ENCODE measurements at regions not wholly inside any gene's neighbourhood (a gene's known extent, or its start where the extent isn't known, plus 50 kb on each side); places are given as distances from the start of the nearest gene placed in this dataset.

DNA sequence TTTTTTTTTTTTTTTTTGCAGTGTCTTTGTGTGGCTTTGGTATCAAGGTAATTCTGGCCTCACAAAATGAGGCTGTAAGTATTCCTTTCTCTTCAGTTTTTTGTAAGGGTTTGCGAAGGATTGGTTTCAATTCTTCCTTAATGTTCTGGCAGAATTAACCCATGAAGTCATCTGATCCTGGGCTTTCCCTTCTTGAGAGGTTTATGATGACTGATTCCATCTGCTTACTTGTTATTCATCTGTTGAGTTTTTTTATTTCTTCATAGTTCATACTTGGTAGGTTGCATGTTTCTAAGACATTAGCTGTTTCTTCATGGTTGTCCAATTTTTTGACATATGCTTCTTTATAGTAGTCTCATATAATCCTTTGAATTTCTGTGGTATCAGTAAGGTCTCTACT, 181.4 kb upstream of the PDE5A start:
- Histone ChIP-seq H3K9ac (ENCODE audit: low read depth in 1 of 2, low read length in 2 of 2) (no peak overlapping the region), H3K27ac (ENCODE audit: low read depth in 1 of 2, low read length in 2 of 2) (no peak overlapping the region), H3K27me3 (ENCODE audit: control insufficient read depth in 4 of 4, insufficient read depth in 4 of 4, low read length in 3 of 4) (peaks cover 0 to 9% (median 0%) of the 10 kb centered on the region in 4 donors), H3K9me3 (ENCODE audit: control insufficient read depth in 4 of 4, low read length in 3 of 4) (peaks cover 0 to 2% (median 0%) of the 10 kb centered on the region in 4 donors), H3K36me3 (ENCODE audit: control insufficient read depth in 4 of 4, insufficient read depth in 3 of 4, low read depth in 1 of 4, low read length in 3 of 4) (no peaks in the 10 kb centered on the region), H3K4me3 (ENCODE audit: low read depth in 1 of 3, low read length in 3 of 3) (no peak overlapping the region), H3K4me1 (ENCODE audit: control insufficient read depth in 4 of 4, insufficient read depth in 4 of 4, low read length in 3 of 4) (no peaks in the 10 kb centered on the region)
- 89% methylated on average over 1 of the region's 1 CpG for WGBS
- TF ChIP-seq, protein P1, sequence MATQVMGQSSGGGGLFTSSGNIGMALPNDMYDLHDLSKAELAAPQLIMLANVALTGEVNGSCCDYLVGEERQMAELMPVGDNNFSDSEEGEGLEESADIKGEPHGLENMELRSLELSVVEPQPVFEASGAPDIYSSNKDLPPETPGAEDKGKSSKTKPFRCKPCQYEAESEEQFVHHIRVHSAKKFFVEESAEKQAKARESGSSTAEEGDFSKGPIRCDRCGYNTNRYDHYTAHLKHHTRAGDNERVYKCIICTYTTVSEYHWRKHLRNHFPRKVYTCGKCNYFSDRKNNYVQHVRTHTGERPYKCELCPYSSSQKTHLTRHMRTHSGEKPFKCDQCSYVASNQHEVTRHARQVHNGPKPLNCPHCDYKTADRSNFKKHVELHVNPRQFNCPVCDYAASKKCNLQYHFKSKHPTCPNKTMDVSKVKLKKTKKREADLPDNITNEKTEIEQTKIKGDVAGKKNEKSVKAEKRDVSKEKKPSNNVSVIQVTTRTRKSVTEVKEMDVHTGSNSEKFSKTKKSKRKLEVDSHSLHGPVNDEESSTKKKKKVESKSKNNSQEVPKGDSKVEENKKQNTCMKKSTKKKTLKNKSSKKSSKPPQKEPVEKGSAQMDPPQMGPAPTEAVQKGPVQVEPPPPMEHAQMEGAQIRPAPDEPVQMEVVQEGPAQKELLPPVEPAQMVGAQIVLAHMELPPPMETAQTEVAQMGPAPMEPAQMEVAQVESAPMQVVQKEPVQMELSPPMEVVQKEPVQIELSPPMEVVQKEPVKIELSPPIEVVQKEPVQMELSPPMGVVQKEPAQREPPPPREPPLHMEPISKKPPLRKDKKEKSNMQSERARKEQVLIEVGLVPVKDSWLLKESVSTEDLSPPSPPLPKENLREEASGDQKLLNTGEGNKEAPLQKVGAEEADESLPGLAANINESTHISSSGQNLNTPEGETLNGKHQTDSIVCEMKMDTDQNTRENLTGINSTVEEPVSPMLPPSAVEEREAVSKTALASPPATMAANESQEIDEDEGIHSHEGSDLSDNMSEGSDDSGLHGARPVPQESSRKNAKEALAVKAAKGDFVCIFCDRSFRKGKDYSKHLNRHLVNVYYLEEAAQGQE (IDR thresholded peaks at IDR 0.05): no peak
- no peak for TF ChIP-seq EGR1 (IDR thresholded peaks at IDR 0.05; ENCODE audit: low read depth in 2 of 2)
- no peak for TF ChIP-seq FOXA1 (IDR thresholded peaks at IDR 0.05)
- TF ChIP-seq, protein P2, sequence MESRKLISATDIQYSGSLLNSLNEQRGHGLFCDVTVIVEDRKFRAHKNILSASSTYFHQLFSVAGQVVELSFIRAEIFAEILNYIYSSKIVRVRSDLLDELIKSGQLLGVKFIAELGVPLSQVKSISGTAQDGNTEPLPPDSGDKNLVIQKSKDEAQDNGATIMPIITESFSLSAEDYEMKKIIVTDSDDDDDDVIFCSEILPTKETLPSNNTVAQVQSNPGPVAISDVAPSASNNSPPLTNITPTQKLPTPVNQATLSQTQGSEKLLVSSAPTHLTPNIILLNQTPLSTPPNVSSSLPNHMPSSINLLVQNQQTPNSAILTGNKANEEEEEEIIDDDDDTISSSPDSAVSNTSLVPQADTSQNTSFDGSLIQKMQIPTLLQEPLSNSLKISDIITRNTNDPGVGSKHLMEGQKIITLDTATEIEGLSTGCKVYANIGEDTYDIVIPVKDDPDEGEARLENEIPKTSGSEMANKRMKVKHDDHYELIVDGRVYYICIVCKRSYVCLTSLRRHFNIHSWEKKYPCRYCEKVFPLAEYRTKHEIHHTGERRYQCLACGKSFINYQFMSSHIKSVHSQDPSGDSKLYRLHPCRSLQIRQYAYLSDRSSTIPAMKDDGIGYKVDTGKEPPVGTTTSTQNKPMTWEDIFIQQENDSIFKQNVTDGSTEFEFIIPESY (IDR thresholded peaks at IDR 0.05): no peak
- no peak for TF ChIP-seq JUND (IDR thresholded peaks at IDR 0.05)
- no peak for TF ChIP-seq GABPA (IDR thresholded peaks at IDR 0.05 in 1 of 2, conservative IDR thresholded peaks at IDR 0.05 in 1 of 2)
- TF ChIP-seq FOXA2 (IDR thresholded peaks at IDR 0.05): no peak
- no peak for TF ChIP-seq RXRA (IDR thresholded peaks at IDR 0.05)
- TF ChIP-seq SP1 (IDR thresholded peaks at IDR 0.05): no peak
- TF ChIP-seq YY1 (IDR thresholded peaks at IDR 0.05): no peak
- TF ChIP-seq NR2F2 (IDR thresholded peaks at IDR 0.05): no peak
- TF ChIP-seq, protein P3, sequence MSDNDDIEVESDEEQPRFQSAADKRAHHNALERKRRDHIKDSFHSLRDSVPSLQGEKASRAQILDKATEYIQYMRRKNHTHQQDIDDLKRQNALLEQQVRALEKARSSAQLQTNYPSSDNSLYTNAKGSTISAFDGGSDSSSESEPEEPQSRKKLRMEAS (IDR thresholded peaks at IDR 0.05): no peak
- TF ChIP-seq HNF4A (conservative IDR thresholded peaks at IDR 0.05): no peak
- TF ChIP-seq, protein P4, sequence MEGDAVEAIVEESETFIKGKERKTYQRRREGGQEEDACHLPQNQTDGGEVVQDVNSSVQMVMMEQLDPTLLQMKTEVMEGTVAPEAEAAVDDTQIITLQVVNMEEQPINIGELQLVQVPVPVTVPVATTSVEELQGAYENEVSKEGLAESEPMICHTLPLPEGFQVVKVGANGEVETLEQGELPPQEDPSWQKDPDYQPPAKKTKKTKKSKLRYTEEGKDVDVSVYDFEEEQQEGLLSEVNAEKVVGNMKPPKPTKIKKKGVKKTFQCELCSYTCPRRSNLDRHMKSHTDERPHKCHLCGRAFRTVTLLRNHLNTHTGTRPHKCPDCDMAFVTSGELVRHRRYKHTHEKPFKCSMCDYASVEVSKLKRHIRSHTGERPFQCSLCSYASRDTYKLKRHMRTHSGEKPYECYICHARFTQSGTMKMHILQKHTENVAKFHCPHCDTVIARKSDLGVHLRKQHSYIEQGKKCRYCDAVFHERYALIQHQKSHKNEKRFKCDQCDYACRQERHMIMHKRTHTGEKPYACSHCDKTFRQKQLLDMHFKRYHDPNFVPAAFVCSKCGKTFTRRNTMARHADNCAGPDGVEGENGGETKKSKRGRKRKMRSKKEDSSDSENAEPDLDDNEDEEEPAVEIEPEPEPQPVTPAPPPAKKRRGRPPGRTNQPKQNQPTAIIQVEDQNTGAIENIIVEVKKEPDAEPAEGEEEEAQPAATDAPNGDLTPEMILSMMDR (IDR thresholded peaks at IDR 0.05; ENCODE audit: low read depth, low read length, missing input control): no peak
- no peak for TF ChIP-seq RAD21 (IDR thresholded peaks at IDR 0.05)
- TF ChIP-seq HNF4G (IDR thresholded peaks at IDR 0.05): no peak
- TF ChIP-seq TAF1 (conservative IDR thresholded peaks at IDR 0.05): no peak
- TF ChIP-seq, protein P5, sequence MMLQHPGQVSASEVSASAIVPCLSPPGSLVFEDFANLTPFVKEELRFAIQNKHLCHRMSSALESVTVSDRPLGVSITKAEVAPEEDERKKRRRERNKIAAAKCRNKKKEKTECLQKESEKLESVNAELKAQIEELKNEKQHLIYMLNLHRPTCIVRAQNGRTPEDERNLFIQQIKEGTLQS (IDR thresholded peaks at IDR 0.05): no peak
- DNase-seq (ENCODE audit: low spot score): no peak
